ENCODE measurements at regions not wholly inside any gene's neighbourhood (a gene's known extent, or its start where the extent isn't known, plus 50 kb on each side); places are given as distances from the start of the nearest gene placed in this dataset.

- FAIRE-seq (no peak), DNase-seq (ENCODE audit: insufficient read length, low spot score) (no peak)
- TF ChIP-seq POLR2AphosphoS5 (IDR thresholded peaks at IDR 0.05; ENCODE audit: low read depth, low read length) (no peak), PAX5 (IDR thresholded peaks at IDR 0.05; ENCODE audit: insufficient read depth, low read length, severe bottlenecking) (no peak), POU2F2 (IDR thresholded peaks at IDR 0.05; ENCODE audit: low read depth, low read length) (no peak)
Measured at GRCh38 chr1:17895401-17895800, 140.3 kb downstream of the ACTL8 start.

GRCh38 chr1:17895986-17896385 is 140.9 kb downstream of the ACTL8 start:
- DNase-seq (ENCODE audit: insufficient read length, low spot score), result no peak
- TF ChIP-seq POU2F2 (IDR thresholded peaks at IDR 0.05; ENCODE audit: low read depth, low read length), result no peak
- no peak for TF ChIP-seq SPI1 (IDR thresholded peaks at IDR 0.05; ENCODE audit: low read depth, low read length)
- TF ChIP-seq POLR2AphosphoS5 (IDR thresholded peaks at IDR 0.05; ENCODE audit: low read depth, low read length), result no peak
- no peak for TF ChIP-seq PAX5 (IDR thresholded peaks at IDR 0.05; ENCODE audit: insufficient read depth, low read length, severe bottlenecking)
- no peak for TF ChIP-seq POLR2A (IDR thresholded peaks at IDR 0.05; ENCODE audit: low read depth, low read length)
- TF ChIP-seq TAF1 (IDR thresholded peaks at IDR 0.05; ENCODE audit: low read depth, low read length), result no peak
- FAIRE-seq, result no peak

DNA sequence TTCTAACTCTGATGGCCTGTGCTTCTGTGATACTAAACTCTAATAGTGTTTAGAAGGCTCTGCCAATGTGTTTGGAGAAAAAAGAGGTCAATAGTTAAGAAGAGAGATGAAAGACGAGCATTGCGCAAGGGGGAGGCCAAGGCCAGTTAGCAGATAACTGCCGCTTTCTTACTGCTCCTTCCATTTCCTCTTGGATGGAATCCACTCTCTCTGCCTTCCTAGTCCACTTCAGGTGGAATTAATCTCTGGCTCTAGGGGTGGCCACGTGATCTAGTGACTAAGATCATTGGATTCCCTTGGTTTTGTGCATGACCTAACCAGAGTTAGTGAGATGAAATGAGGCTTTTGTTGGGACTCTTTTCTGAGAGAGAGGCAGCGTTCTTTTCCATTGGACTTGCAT is 148.3 kb downstream of the ACTL8 start:
- FAIRE-seq (no peak), DNase-seq (ENCODE audit: insufficient read length, low spot score) (no peak)
- TF ChIP-seq POLR2A (IDR thresholded peaks at IDR 0.05; ENCODE audit: low read depth, low read length) (no peak), PAX5 (IDR thresholded peaks at IDR 0.05; ENCODE audit: insufficient read depth, low read length, severe bottlenecking) (no peak), POLR2AphosphoS5 (IDR thresholded peaks at IDR 0.05; ENCODE audit: low read depth, low read length) (no peak), POU2F2 (IDR thresholded peaks at IDR 0.05; ENCODE audit: low read depth, low read length) (no peak), TAF1 (IDR thresholded peaks at IDR 0.05; ENCODE audit: low read depth, low read length) (no peak), SPI1 (IDR thresholded peaks at IDR 0.05; ENCODE audit: low read depth, low read length) (no peak)

GRCh38 chr1:17904290-17904689 is 149.2 kb downstream of the ACTL8 start:
- TF ChIP-seq PAX5 (IDR thresholded peaks at IDR 0.05; ENCODE audit: insufficient read depth, low read length, severe bottlenecking) (no peak), POLR2A (IDR thresholded peaks at IDR 0.05; ENCODE audit: low read depth, low read length) (no peak), POLR2AphosphoS5 (IDR thresholded peaks at IDR 0.05; ENCODE audit: low read depth, low read length) (no peak), SPI1 (IDR thresholded peaks at IDR 0.05; ENCODE audit: low read depth, low read length) (no peak), POU2F2 (IDR thresholded peaks at IDR 0.05; ENCODE audit: low read depth, low read length) (no peak), TAF1 (IDR thresholded peaks at IDR 0.05; ENCODE audit: low read depth, low read length) (no peak)
- DNase-seq (ENCODE audit: insufficient read length, low spot score), result no peak
- no peak for FAIRE-seq

DNA sequence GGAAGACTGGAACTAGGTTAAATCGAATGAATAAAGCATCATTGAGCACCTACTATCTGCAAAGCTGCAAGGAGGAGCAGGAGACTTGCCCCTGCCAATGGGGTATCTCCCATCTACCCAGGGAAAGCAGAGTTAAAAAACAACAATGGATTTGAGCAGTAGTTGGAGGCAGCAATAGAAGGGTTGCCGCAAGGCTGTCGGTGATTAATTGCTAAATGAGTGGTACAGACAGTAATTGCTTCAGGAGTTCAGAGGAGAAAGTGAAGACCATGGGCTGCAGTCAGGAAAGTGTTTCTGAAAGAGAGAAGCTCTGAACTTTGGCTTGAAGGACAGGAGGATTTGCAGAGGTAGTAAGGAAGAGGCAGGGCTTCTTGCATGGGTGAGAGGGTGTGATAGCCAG is 152.9 kb downstream of the ACTL8 start:
- DNase-seq (ENCODE audit: insufficient read length, low spot score) (no peak), FAIRE-seq (no peak)
- TF ChIP-seq POU2F2 (IDR thresholded peaks at IDR 0.05; ENCODE audit: low read depth, low read length) (no peak), POLR2AphosphoS5 (IDR thresholded peaks at IDR 0.05; ENCODE audit: low read depth, low read length) (no peak)

- TF ChIP-seq POLR2AphosphoS5 (IDR thresholded peaks at IDR 0.05; ENCODE audit: low read depth, low read length) (no peak), PAX5 (IDR thresholded peaks at IDR 0.05; ENCODE audit: insufficient read depth, low read length, severe bottlenecking) (no peak), POU2F2 (IDR thresholded peaks at IDR 0.05; ENCODE audit: low read depth, low read length) (no peak), SPI1 (IDR thresholded peaks at IDR 0.05; ENCODE audit: low read depth, low read length) (no peak), TAF1 (IDR thresholded peaks at IDR 0.05; ENCODE audit: low read depth, low read length) (no peak), POLR2A (IDR thresholded peaks at IDR 0.05; ENCODE audit: low read depth, low read length) (no peak)
- DNase-seq (ENCODE audit: insufficient read length, low spot score) (no peak), FAIRE-seq (no peak)
Measured at GRCh38 chr1:17908945-17909344, 153.8 kb downstream of the ACTL8 start.

- FAIRE-seq (no peak), DNase-seq (ENCODE audit: insufficient read length, low spot score) (no peak)
- TF ChIP-seq POU2F2 (IDR thresholded peaks at IDR 0.05; ENCODE audit: low read depth, low read length), result no peak
- no peak for TF ChIP-seq TAF1 (IDR thresholded peaks at IDR 0.05; ENCODE audit: low read depth, low read length)
- TF ChIP-seq POLR2A (IDR thresholded peaks at IDR 0.05; ENCODE audit: low read depth, low read length), result no peak
- TF ChIP-seq PAX5 (IDR thresholded peaks at IDR 0.05; ENCODE audit: insufficient read depth, low read length, severe bottlenecking), result no peak
- no peak for TF ChIP-seq POLR2AphosphoS5 (IDR thresholded peaks at IDR 0.05; ENCODE audit: low read depth, low read length)
- TF ChIP-seq SPI1 (IDR thresholded peaks at IDR 0.05; ENCODE audit: low read depth, low read length), result no peak
Measured at GRCh38 chr1:17909634-17910033, 154.5 kb downstream of the ACTL8 start.

DNA sequence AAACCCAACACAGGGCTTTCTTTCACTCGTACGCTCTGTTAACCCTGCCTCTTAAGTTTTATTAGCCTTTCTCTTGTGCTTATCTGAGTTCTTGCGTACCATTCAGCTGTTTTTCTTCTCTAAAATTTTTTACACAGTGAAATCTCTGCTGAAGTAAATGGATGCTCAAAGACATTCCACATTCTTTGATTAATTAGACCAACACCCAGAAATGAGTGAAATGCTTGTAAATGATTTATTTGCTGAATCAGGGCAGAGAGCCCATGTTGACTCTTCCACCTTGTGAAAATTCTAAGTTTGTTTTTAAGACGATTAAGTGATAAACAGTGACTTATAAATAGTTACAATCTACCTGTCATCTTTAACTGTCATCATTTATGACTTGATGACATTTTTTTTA is 156.7 kb downstream of the ACTL8 start:
- DNase-seq (ENCODE audit: insufficient read length, low spot score) (no peak), FAIRE-seq (no peak)
- TF ChIP-seq POLR2AphosphoS5 (IDR thresholded peaks at IDR 0.05; ENCODE audit: low read depth, low read length), result no peak
- TF ChIP-seq POU2F2 (IDR thresholded peaks at IDR 0.05; ENCODE audit: low read depth, low read length), result no peak
- TF ChIP-seq POLR2A (IDR thresholded peaks at IDR 0.05; ENCODE audit: low read depth, low read length), result no peak
- TF ChIP-seq TAF1 (IDR thresholded peaks at IDR 0.05; ENCODE audit: low read depth, low read length), result no peak
- no peak for TF ChIP-seq SPI1 (IDR thresholded peaks at IDR 0.05; ENCODE audit: low read depth, low read length)

- FAIRE-seq (no peak), DNase-seq (ENCODE audit: insufficient read length, low spot score) (no peak)
- TF ChIP-seq POLR2A (IDR thresholded peaks at IDR 0.05; ENCODE audit: low read depth, low read length) (no peak), POLR2AphosphoS5 (IDR thresholded peaks at IDR 0.05; ENCODE audit: low read depth, low read length) (no peak), SPI1 (IDR thresholded peaks at IDR 0.05; ENCODE audit: low read depth, low read length) (no peak), PAX5 (IDR thresholded peaks at IDR 0.05; ENCODE audit: insufficient read depth, low read length, severe bottlenecking) (no peak), POU2F2 (IDR thresholded peaks at IDR 0.05; ENCODE audit: low read depth, low read length) (no peak), TAF1 (IDR thresholded peaks at IDR 0.05; ENCODE audit: low read depth, low read length) (no peak)
Measured at GRCh38 chr1:17912491-17912890, 157.4 kb downstream of the ACTL8 start.

DNA sequence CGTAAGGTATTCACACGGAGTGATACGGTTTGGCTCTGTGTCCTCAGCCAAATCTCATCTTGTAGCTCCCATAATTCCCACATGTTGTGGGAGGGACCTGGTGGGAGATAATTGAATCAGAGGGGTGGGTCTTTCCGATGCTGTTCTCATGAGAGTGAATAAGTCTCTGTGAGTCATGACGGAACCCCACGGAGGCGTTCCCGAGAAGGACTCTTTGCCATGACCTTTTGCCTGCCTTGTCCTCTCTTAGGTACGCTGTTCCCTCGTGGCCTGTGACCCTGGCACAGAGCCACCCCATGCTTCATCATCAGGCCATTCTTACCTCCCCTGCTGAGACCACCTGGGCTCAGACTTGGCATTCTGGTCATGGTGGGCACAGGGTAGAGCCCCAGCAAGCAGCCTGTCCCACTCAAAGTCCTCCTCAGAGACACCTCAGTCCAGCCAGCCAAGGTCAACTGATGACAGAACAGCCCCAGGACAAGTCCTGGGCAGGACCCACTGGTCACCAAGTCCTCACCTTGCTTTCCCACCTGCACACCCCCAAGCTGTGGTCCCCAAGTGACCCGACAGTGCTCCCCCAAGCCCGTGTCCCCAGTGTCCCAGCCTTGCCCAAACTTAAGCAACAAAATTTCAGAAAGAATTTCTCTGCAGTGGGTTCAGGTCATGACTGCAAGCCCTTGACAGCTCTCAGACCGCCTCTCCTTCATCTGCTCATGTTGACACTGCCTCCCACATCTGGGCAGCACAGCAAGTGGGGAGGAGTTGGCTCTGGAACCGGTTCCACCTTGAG is 158.4 kb downstream of the ACTL8 start:
- no peak for TF ChIP-seq SPI1 (IDR thresholded peaks at IDR 0.05; ENCODE audit: low read depth, low read length)
- no peak for DNase-seq (ENCODE audit: insufficient read length, low spot score)
- FAIRE-seq, result no peak
